DMS79 (cell line): ENCODE measurements at regions not wholly inside any gene's neighbourhood (a gene's known extent, or its start where the extent isn't known, plus 50 kb on each side); places are given as distances from the start of the nearest gene placed in this dataset.
"Not testable (repeated sequence)": the region's sequence is repeated elsewhere in the genome, so short reads cannot be mapped to it uniquely, and the experiment has no call there.

Experiments used
- DNase-seq: peaks from one replicate; lab custom pipeline; 2025; lab: John Stamatoyannopoulos, UW

- DNase-seq = no peak
These were observed 300.6 kb downstream of the SATB1 start for GRCh38 chr3:18124501-18124900.

- DNase-seq = no peak
These were observed 302.9 kb downstream of the SATB1 start for GRCh38 chr3:18122264-18122663.

- no peak for DNase-seq
These were observed 304.1 kb downstream of the SATB1 start for GRCh38 chr3:18121020-18121419.

- no peak for DNase-seq
These were observed 305.3 kb downstream of the SATB1 start for GRCh38 chr3:18119866-18120265.

- no peak for DNase-seq
These were observed 310.2 kb downstream of the SATB1 start for GRCh38 chr3:18114894-18115293.

GRCh38 chr3:18113417-18113816, 311.7 kb downstream of the SATB1 start:
- no peak for DNase-seq

GRCh38 chr3:18112674-18113375, 312.3 kb downstream of the SATB1 start:
- no peak for DNase-seq

- no peak for DNase-seq
These were observed 313.3 kb downstream of the SATB1 start for GRCh38 chr3:18111796-18112232.

- no peak for DNase-seq
These were observed 321.5 kb downstream of the SATB1 start for GRCh38 chr3:18103591-18103990.

GRCh38 chr3:18100121-18100520, 325.0 kb downstream of the SATB1 start:
- no peak for DNase-seq

- no peak for DNase-seq
These were observed 325.5 kb downstream of the SATB1 start for GRCh38 chr3:18099611-18100010.

- DNase-seq = no peak
These were observed 326.1 kb downstream of the SATB1 start for GRCh38 chr3:18098960-18099587.

GRCh38 chr3:18097989-18098388, 327.1 kb downstream of the SATB1 start:
- no peak for DNase-seq

- no peak for DNase-seq
These were observed 327.7 kb downstream of the SATB1 start for GRCh38 chr3:18097473-18097872.

- no peak for DNase-seq
These were observed 332.4 kb downstream of the SATB1 start for GRCh38 chr3:18092726-18093125.

- DNase-seq = no peak
These were observed 334.8 kb downstream of the SATB1 start for GRCh38 chr3:18090377-18090776.

- DNase-seq = no peak
These were observed 337.2 kb downstream of the SATB1 start for GRCh38 chr3:18087988-18088387.

- DNase-seq = no peak
These were observed 338.4 kb downstream of the SATB1 start for GRCh38 chr3:18086760-18087159.

GRCh38 chr3:18086078-18086477, 339.1 kb downstream of the SATB1 start:
- no peak for DNase-seq

- no peak for DNase-seq
These were observed 339.7 kb downstream of the SATB1 start for GRCh38 chr3:18085429-18085828.

- DNase-seq = not testable (repeated sequence)
These were observed 340.8 kb upstream of the TBC1D5 start for GRCh38 chr3:18083273-18083590.

GRCh38 chr3:18082551-18083272, 340.3 kb upstream of the TBC1D5 start:
- no peak for DNase-seq

- DNase-seq = no peak
These were observed 337.8 kb upstream of the TBC1D5 start for GRCh38 chr3:18080198-18080689.
